ENCODE measurements at regions not wholly inside any gene's neighbourhood (a gene's known extent, or its start where the extent isn't known, plus 50 kb on each side); places are given as distances from the start of the nearest gene placed in this dataset.

DNA sequence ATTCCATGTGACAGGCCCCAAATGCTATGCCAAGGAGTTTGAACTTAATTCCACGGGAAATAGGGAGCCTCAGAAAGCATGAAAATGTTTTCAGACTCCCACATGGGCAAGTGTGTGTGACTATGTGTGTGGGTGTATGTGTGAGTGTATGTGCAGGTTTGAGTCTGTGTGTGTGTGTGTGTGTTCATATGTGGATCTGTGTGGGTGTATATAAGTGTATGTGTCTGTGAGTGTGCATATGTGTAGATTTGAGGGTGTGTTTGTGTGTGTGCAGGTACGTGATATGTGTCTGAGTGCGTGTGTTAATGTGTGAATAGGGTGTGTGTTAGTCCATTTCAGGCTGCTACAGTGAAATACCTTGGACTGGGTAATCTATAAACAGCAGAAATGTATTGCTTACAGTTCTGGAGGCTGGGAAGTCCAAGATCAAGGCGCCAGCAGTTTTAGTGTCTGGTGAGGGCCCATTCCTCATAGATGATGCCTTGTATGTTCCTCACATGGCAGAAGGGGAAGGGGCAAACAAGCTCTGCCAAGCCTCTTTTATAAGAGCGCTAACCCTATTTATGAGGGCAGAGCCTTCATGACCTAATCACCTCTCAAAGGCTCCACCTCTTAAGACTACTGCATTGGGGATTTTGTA is 181.1 kb upstream of the TAB2 start:
- no peak overlapping the region for H2AFZ ChIP-seq (ENCODE audit: low read length)
- H3K36me3 ChIP-seq (ENCODE audit: insufficient read depth, low read length), result no peaks in the 10 kb centered on the region
- no peak overlapping the region for H3K9ac ChIP-seq (ENCODE audit: low read length)
- no peaks in the 10 kb centered on the region for H3K79me2 ChIP-seq (ENCODE audit: insufficient read depth, low read length)
- H3K27ac ChIP-seq (ENCODE audit: low read depth, low read length, poor library complexity, severe bottlenecking), result no peak overlapping the region
- no peaks in the 10 kb centered on the region for H3F3A ChIP-seq (ENCODE audit: insufficient read depth, low read length)
- H3K4me1 ChIP-seq (ENCODE audit: insufficient read depth, low read length, severe bottlenecking), result no peaks in the 10 kb centered on the region
- no peak overlapping the region for H3K4me3 ChIP-seq (ENCODE audit: low read depth, low read length, poor library complexity, severe bottlenecking)
- H3K4me2 ChIP-seq (ENCODE audit: low read length), result no peak overlapping the region
- no peak for TF ChIP-seq EZH2 (IDR thresholded peaks at IDR 0.05; ENCODE audit: borderline replicate concordance, low read length)
- TF ChIP-seq, protein P1, sequence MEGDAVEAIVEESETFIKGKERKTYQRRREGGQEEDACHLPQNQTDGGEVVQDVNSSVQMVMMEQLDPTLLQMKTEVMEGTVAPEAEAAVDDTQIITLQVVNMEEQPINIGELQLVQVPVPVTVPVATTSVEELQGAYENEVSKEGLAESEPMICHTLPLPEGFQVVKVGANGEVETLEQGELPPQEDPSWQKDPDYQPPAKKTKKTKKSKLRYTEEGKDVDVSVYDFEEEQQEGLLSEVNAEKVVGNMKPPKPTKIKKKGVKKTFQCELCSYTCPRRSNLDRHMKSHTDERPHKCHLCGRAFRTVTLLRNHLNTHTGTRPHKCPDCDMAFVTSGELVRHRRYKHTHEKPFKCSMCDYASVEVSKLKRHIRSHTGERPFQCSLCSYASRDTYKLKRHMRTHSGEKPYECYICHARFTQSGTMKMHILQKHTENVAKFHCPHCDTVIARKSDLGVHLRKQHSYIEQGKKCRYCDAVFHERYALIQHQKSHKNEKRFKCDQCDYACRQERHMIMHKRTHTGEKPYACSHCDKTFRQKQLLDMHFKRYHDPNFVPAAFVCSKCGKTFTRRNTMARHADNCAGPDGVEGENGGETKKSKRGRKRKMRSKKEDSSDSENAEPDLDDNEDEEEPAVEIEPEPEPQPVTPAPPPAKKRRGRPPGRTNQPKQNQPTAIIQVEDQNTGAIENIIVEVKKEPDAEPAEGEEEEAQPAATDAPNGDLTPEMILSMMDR (IDR thresholded peaks at IDR 0.05; ENCODE audit: low read length), result no peak
- H3K9me2 ChIP-seq (ENCODE audit: low read depth, low read length), result no peaks in the 10 kb centered on the region
- no peaks in the 10 kb centered on the region for H4K20me1 ChIP-seq (ENCODE audit: insufficient read depth, low read length)
- no peaks in the 10 kb centered on the region for H3K27me3 ChIP-seq (ENCODE audit: insufficient read depth, low read length)
- no peaks in the 10 kb centered on the region for H3K9me3 ChIP-seq (ENCODE audit: low read length)

DNA sequence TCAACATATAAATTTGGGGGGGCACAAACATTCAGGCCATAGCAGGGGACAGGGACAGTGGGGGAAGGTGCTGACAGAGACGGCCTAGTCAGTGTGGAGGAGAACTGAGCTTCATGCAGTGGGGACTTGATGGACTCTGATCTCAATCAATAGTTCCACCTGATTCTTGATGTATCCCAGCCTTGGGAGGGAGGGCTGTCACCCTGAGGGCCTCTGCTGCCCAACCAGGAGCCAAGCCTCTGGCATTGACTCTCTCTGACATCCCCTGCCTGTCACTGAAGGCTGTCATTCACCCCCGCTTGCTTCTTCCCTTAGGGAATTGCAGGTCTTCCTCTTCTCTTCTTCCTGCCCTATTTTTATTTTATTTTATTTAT is 180.6 kb upstream of the TAB2 start:
- H4K20me1 ChIP-seq (ENCODE audit: insufficient read depth, low read length), result no peaks in the 10 kb centered on the region
- H3K4me3 ChIP-seq (ENCODE audit: low read depth, low read length, poor library complexity, severe bottlenecking), result no peak overlapping the region
- no peak overlapping the region for H3K4me2 ChIP-seq (ENCODE audit: low read length)
- no peak overlapping the region for H3K9ac ChIP-seq (ENCODE audit: low read length)
- no peak overlapping the region for H3K27ac ChIP-seq (ENCODE audit: low read depth, low read length, poor library complexity, severe bottlenecking)
- no peaks in the 10 kb centered on the region for H3K9me2 ChIP-seq (ENCODE audit: low read depth, low read length)
- no peaks in the 10 kb centered on the region for H3K36me3 ChIP-seq (ENCODE audit: insufficient read depth, low read length)
- H3K4me1 ChIP-seq (ENCODE audit: insufficient read depth, low read length, severe bottlenecking), result no peaks in the 10 kb centered on the region
- no peaks in the 10 kb centered on the region for H3K9me3 ChIP-seq (ENCODE audit: low read length)
- TF ChIP-seq EZH2 (IDR thresholded peaks at IDR 0.05; ENCODE audit: borderline replicate concordance, low read length), result no peak
- no peaks in the 10 kb centered on the region for H3K27me3 ChIP-seq (ENCODE audit: insufficient read depth, low read length)
- H3F3A ChIP-seq (ENCODE audit: insufficient read depth, low read length), result no peaks in the 10 kb centered on the region
- no peak overlapping the region for H2AFZ ChIP-seq (ENCODE audit: low read length)
- no peaks in the 10 kb centered on the region for H3K79me2 ChIP-seq (ENCODE audit: insufficient read depth, low read length)

DNA sequence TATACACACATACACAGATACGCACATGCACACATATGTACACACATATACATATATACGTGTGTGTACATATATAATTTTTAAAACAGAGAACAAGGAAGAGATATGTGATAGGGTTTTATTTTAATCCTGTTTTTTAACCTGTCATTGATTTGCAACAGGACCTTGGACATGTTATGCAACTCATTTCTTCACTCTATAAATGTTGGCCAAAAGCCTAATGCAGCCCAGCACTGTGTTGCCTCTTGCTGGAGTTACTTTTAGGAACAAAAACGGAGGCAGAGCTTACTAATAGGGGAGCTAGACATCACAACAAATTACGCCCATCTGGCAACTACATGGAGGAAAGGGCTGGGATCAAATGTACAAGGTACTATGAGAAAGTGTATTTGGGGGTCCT is 179.9 kb upstream of the TAB2 start:
- Histone ChIP-seq H4K20me1 (ENCODE audit: insufficient read depth, low read length) (no peaks in the 10 kb centered on the region), H3K27ac (ENCODE audit: low read depth, low read length, poor library complexity, severe bottlenecking) (no peak overlapping the region), H3K4me3 (ENCODE audit: low read depth, low read length, poor library complexity, severe bottlenecking) (no peak overlapping the region), H3K79me2 (ENCODE audit: insufficient read depth, low read length) (no peaks in the 10 kb centered on the region), H2AFZ (ENCODE audit: low read length) (no peak overlapping the region), H3K9me2 (ENCODE audit: low read depth, low read length) (no peaks in the 10 kb centered on the region), H3K9me3 (ENCODE audit: low read length) (no peaks in the 10 kb centered on the region), H3F3A (ENCODE audit: insufficient read depth, low read length) (no peaks in the 10 kb centered on the region), H3K27me3 (ENCODE audit: insufficient read depth, low read length) (no peaks in the 10 kb centered on the region), H3K36me3 (ENCODE audit: insufficient read depth, low read length) (no peaks in the 10 kb centered on the region), H3K4me2 (ENCODE audit: low read length) (no peak overlapping the region), H3K4me1 (ENCODE audit: insufficient read depth, low read length, severe bottlenecking) (no peaks in the 10 kb centered on the region), H3K9ac (ENCODE audit: low read length) (no peak overlapping the region)
- TF ChIP-seq EZH2 (IDR thresholded peaks at IDR 0.05; ENCODE audit: borderline replicate concordance, low read length), result no peak
- TF ChIP-seq, protein P1 (IDR thresholded peaks at IDR 0.05; ENCODE audit: low read length), result no peak

DNA sequence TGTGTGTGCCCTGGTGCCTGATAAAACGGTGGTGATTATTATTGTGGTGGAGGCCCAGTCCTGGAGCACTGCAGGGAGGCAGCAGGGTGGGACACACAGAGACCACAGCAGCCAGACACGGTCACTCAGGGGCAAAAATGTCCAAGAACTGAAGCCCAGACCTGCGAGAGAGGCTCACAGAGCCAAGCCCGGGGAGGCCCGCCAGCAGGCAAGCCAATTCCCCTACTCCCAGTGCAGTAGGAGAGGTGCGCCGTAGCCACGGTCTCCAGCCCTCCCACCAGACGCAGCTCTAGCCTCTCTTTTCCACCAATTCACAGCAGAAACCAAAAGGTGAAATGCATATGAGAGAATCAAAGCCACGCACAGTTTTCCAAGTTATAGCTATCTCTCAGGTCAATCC is 179.4 kb upstream of the TAB2 start:
- Histone ChIP-seq H3K79me2 (ENCODE audit: insufficient read depth, low read length) (no peaks in the 10 kb centered on the region), H3K9ac (ENCODE audit: low read length) (no peak overlapping the region), H2AFZ (ENCODE audit: low read length) (no peak overlapping the region), H3K9me3 (ENCODE audit: low read length) (no peaks in the 10 kb centered on the region), H4K20me1 (ENCODE audit: insufficient read depth, low read length) (no peaks in the 10 kb centered on the region), H3K27me3 (ENCODE audit: insufficient read depth, low read length) (no peaks in the 10 kb centered on the region), H3K36me3 (ENCODE audit: insufficient read depth, low read length) (no peaks in the 10 kb centered on the region), H3F3A (ENCODE audit: insufficient read depth, low read length) (no peaks in the 10 kb centered on the region), H3K4me1 (ENCODE audit: insufficient read depth, low read length, severe bottlenecking) (no peaks in the 10 kb centered on the region), H3K4me2 (ENCODE audit: low read length) (no peak overlapping the region), H3K4me3 (ENCODE audit: low read depth, low read length, poor library complexity, severe bottlenecking) (no peak overlapping the region), H3K9me2 (ENCODE audit: low read depth, low read length) (no peaks in the 10 kb centered on the region), H3K27ac (ENCODE audit: low read depth, low read length, poor library complexity, severe bottlenecking) (no peak overlapping the region)
- TF ChIP-seq EZH2 (IDR thresholded peaks at IDR 0.05; ENCODE audit: borderline replicate concordance, low read length), result no peak
- TF ChIP-seq, protein P1 (IDR thresholded peaks at IDR 0.05; ENCODE audit: low read length), result no peak
